Keratinocyte (primary cell): ENCODE measurements at regions not wholly inside any gene's neighbourhood (a gene's known extent, or its start where the extent isn't known, plus 50 kb on each side); places are given as distances from the start of the nearest gene placed in this dataset.

Experiments used
- DNase-seq: peaks from one replicate; pipeline ENCODE4 v3.0.0-alpha.2; 2011; ENCODE audit warnings: low read depth, missing footprints, low spot score
- FAIRE-seq: peaks from 2 replicates; lab custom pipeline; 2011; peaks lifted over from hg19 to GRCh38; lab: Jason Lieb, UNC
- H2AFZ ChIP-seq: 2 replicates; pipeline ENCODE4 v1.6.0; 2012; ENCODE audit warnings: low read length, control low read depth, inconsistent platforms; ENCODE audit not compliant: control insufficient read depth
- H3K27ac ChIP-seq: 2 replicates; pipeline ENCODE4 v1.5.1; 2011; ENCODE audit warnings: low read length; ENCODE audit not compliant: control insufficient read depth, insufficient read depth
- H3K27me3 ChIP-seq: 3 replicates; pipeline ENCODE4 v1.6.0; 2011; ENCODE audit warnings: low read length; ENCODE audit not compliant: control insufficient read depth, insufficient read depth; ENCODE audit errors: extremely low read depth
- H3K36me3 ChIP-seq, 2 experiments: 2 replicates in 1 of 2; 3 replicates in 1 of 2; pipeline ENCODE4 v1.5.1; 2011; ENCODE audit warnings: low read length in 2 of 2, mild to moderate bottlenecking in 1 of 2; ENCODE audit not compliant: control insufficient read depth in 2 of 2, insufficient read depth in 2 of 2; ENCODE audit errors: extremely low read depth in 1 of 2
- H3K4me1 ChIP-seq: 3 replicates; pipeline ENCODE4 v1.5.1; 2011; ENCODE audit warnings: low read length; ENCODE audit not compliant: control insufficient read depth, insufficient read depth; ENCODE audit errors: extremely low read depth
- H3K4me2 ChIP-seq: 3 replicates; pipeline ENCODE4 v1.6.0; 2011; ENCODE audit warnings: low read depth, low read length; ENCODE audit not compliant: control insufficient read depth, insufficient read depth; ENCODE audit errors: extremely low read depth
- H3K4me3 ChIP-seq, 3 experiments: fragments of 200-600 bp in 1 of 3; sonication (generic) in 1 of 3; 2 replicates in 2 of 3; 3 replicates in 1 of 3; pipeline ENCODE4 v1.5.1; 2011 to 2016; ENCODE audit warnings: low read length in 3 of 3, mild to moderate bottlenecking in 3 of 3, control low read depth in 2 of 3, inconsistent platforms in 1 of 3, low read depth in 1 of 3, mixed read lengths in 1 of 3, mixed run types in 1 of 3, moderate library complexity in 1 of 3; ENCODE audit not compliant: control insufficient read depth in 2 of 3, insufficient read depth in 2 of 3; ENCODE audit errors: extremely low read depth in 1 of 3
- H3K79me2 ChIP-seq: 2 replicates; pipeline ENCODE4 v1.6.0; 2012; ENCODE audit warnings: low read length; ENCODE audit not compliant: control insufficient read depth, insufficient read depth
- H3K9ac ChIP-seq: 3 replicates; pipeline ENCODE4 v1.6.0; 2011; ENCODE audit warnings: low read length; ENCODE audit not compliant: control insufficient read depth, insufficient read depth; ENCODE audit errors: extremely low read depth
- H3K9me1 ChIP-seq: 3 replicates; pipeline ENCODE4 v1.6.0; 2011; ENCODE audit warnings: low read length; ENCODE audit not compliant: control insufficient read depth, insufficient read depth; ENCODE audit errors: extremely low read depth
- H3K9me3 ChIP-seq: 2 replicates; pipeline ENCODE4 v1.5.1; 2012; ENCODE audit warnings: low read depth, low read length; ENCODE audit not compliant: control insufficient read depth
- H4K20me1 ChIP-seq: 3 replicates; pipeline ENCODE4 v1.6.0; 2011; ENCODE audit warnings: low read length; ENCODE audit not compliant: control insufficient read depth, insufficient read depth; ENCODE audit errors: extremely low read depth
- CTCF ChIP-seq, 3 experiments: IDR thresholded peaks in 1 of 3; conservative IDR thresholded peaks in 1 of 3; optimal IDR thresholded peaks in 1 of 3; 2 replicates in 2 of 3; 3 replicates in 1 of 3; pipeline versions ENCODE3 to v1.5.1; 2011; ENCODE audit warnings: low read length in 3 of 3, mild to moderate bottlenecking in 3 of 3, moderate library complexity in 2 of 3, control low read depth in 1 of 3, inconsistent platforms in 1 of 3; ENCODE audit not compliant: insufficient read depth in 2 of 3; ENCODE audit errors: extremely low read depth in 1 of 3
- EZH2 ChIP-seq: IDR thresholded peaks from one replicate; pipeline ENCODE4 v1.6.1; 2012; ENCODE audit warnings: inconsistent platforms, mild to moderate bottlenecking, low read length, moderate library complexity
- dilution Hi-C: fragments of 300-500 bp; cut with MboI; formaldehyde crosslinking; loops from one replicate; pipeline ENCODE4 v1.7.0; 2020; ENCODE audit warnings: low sequenced_read_pairs; ENCODE audit not compliant: extremely low pct_ligation_motif_present

GRCh38 chr4:145387079-145387478 is 94.6 kb upstream of the SMAD1 start:
- Histone ChIP-seq H4K20me1 (no peaks in the 10 kb centered on the region), H2AFZ (no peak overlapping the region), H3K9me3 (no peaks in the 10 kb centered on the region), H3K4me2 (no peak overlapping the region), H3K9ac (no peak overlapping the region), H3K36me3 (no peaks in the 10 kb centered on the region), H3K79me2 (no peaks in the 10 kb centered on the region), H3K27me3 (no peaks in the 10 kb centered on the region), H3K4me3 (no peak overlapping the region), H3K9me1 (no peaks in the 10 kb centered on the region), H3K4me1 (no peaks in the 10 kb centered on the region), H3K27ac (no peak overlapping the region)
- TF ChIP-seq CTCF (optimal IDR thresholded peaks at IDR 0.05 in 1 of 3, IDR thresholded peaks at IDR 0.05 in 1 of 3, conservative IDR thresholded peaks at IDR 0.05 in 1 of 3; ENCODE audit: extremely low read depth in 1 of 3, insufficient read depth in 2 of 3, low read length in 3 of 3), result no peak
- no peak for TF ChIP-seq EZH2
- FAIRE-seq (no peak), DNase-seq (no peak)
- dilution Hi-C loops, result no loop called here

- no peaks in the 10 kb centered on the region for H3K4me1 ChIP-seq
- FAIRE-seq (no peak), DNase-seq (no peak)
- dilution Hi-C loops, result no loop called here
- no peaks in the 10 kb centered on the region for H3K9me3 ChIP-seq
- no peaks in the 10 kb centered on the region for H3K9me1 ChIP-seq
- no peak for TF ChIP-seq EZH2
- H3K27ac ChIP-seq, result no peak overlapping the region
- no peak overlapping the region for H3K9ac ChIP-seq
- H2AFZ ChIP-seq, result no peak overlapping the region
- H3K4me3 ChIP-seq, result no peak overlapping the region
- H3K4me2 ChIP-seq, result no peak overlapping the region
- no peaks in the 10 kb centered on the region for H4K20me1 ChIP-seq
- no peaks in the 10 kb centered on the region for H3K27me3 ChIP-seq
- no peaks in the 10 kb centered on the region for H3K79me2 ChIP-seq
- no peaks in the 10 kb centered on the region for H3K36me3 ChIP-seq
Observed at GRCh38 chr4:145381163-145381562, 100.5 kb upstream of the SMAD1 start.

GRCh38 chr4:145380123-145380522 is 101.5 kb upstream of the SMAD1 start:
- H3K9ac ChIP-seq, result no peak overlapping the region
- no peak overlapping the region for H3K4me3 ChIP-seq
- no peaks in the 10 kb centered on the region for H4K20me1 ChIP-seq
- dilution Hi-C loops, result no loop called here
- H3K79me2 ChIP-seq, result no peaks in the 10 kb centered on the region
- no peaks in the 10 kb centered on the region for H3K9me3 ChIP-seq
- H3K4me2 ChIP-seq, result no peak overlapping the region
- no peak for FAIRE-seq
- H3K36me3 ChIP-seq, result no peaks in the 10 kb centered on the region
- no peaks in the 10 kb centered on the region for H3K4me1 ChIP-seq
- no peaks in the 10 kb centered on the region for H3K27me3 ChIP-seq
- no peak for DNase-seq
- H3K9me1 ChIP-seq, result no peaks in the 10 kb centered on the region
- H2AFZ ChIP-seq, result no peak overlapping the region
- TF ChIP-seq EZH2 (no peak), CTCF (optimal IDR thresholded peaks at IDR 0.05 in 1 of 3, IDR thresholded peaks at IDR 0.05 in 1 of 3, conservative IDR thresholded peaks at IDR 0.05 in 1 of 3; ENCODE audit: extremely low read depth in 1 of 3, insufficient read depth in 2 of 3, low read length in 3 of 3) (no peak)
- no peak overlapping the region for H3K27ac ChIP-seq
